Thyroid gland (tissue), 4 donors: ENCODE measurements at regions not wholly inside any gene's neighbourhood (a gene's known extent, or its start where the extent isn't known, plus 50 kb on each side); places are given as distances from the start of the nearest gene placed in this dataset.

Experiments
- POLR2A ChIP-seq, 2 donors: fragments of 450-650 bp; IDR thresholded peaks; one replicate each; pipeline ENCODE4 v1.6.1; 2017; ENCODE audit warnings: antibody characterized with exemption in 2 of 2, mild to moderate bottlenecking in 2 of 2, moderate library complexity in 1 of 2
- TF ChIP-seq, protein P1 (sequence below), 6 experiments: fragments of 200-600 bp in 3 of 6; fragments of 450-650 bp in 3 of 6; sonication (generic) in 3 of 6; IDR thresholded peaks; one replicate each; pipeline ENCODE4 v1.5.1; 2016 to 2019; ENCODE audit warnings: antibody characterized with exemption in 6 of 6, mild to moderate bottlenecking in 2 of 6, inconsistent platforms in 1 of 6, moderate library complexity in 1 of 6

GRCh38 chr3:143206955-143207337 lies 87.4 kb downstream of the CHST2 start:
- TF ChIP-seq, protein P1, sequence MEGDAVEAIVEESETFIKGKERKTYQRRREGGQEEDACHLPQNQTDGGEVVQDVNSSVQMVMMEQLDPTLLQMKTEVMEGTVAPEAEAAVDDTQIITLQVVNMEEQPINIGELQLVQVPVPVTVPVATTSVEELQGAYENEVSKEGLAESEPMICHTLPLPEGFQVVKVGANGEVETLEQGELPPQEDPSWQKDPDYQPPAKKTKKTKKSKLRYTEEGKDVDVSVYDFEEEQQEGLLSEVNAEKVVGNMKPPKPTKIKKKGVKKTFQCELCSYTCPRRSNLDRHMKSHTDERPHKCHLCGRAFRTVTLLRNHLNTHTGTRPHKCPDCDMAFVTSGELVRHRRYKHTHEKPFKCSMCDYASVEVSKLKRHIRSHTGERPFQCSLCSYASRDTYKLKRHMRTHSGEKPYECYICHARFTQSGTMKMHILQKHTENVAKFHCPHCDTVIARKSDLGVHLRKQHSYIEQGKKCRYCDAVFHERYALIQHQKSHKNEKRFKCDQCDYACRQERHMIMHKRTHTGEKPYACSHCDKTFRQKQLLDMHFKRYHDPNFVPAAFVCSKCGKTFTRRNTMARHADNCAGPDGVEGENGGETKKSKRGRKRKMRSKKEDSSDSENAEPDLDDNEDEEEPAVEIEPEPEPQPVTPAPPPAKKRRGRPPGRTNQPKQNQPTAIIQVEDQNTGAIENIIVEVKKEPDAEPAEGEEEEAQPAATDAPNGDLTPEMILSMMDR (IDR thresholded peaks at IDR 0.05) = no peak
- TF ChIP-seq POLR2A (IDR thresholded peaks at IDR 0.05) = no peak
